ENCODE measurements at regions not wholly inside any gene's neighbourhood (a gene's known extent, or its start where the extent isn't known, plus 50 kb on each side); places are given as distances from the start of the nearest gene placed in this dataset.

- H3K9me3 Mint-ChIP-seq = no peaks in the 10 kb centered on the region
- H3K27me3 Mint-ChIP-seq (ENCODE audit: insufficient read depth) = no peaks in the 10 kb centered on the region; the same call in 1 of the 2 replicates
- no peak overlapping the region for H3K4me3 Mint-ChIP-seq
- no peak for TF ChIP-seq CTCF (IDR thresholded peaks at IDR 0.05)
- no peak for DNase-seq
- H3K27ac Mint-ChIP-seq = no peak overlapping the region
- no peaks in the 10 kb centered on the region for H3K36me3 Mint-ChIP-seq (ENCODE audit: low read depth)
- H3K4me1 Mint-ChIP-seq (ENCODE audit: low read depth) = no peaks in the 10 kb centered on the region
Observed at GRCh38 chr5:102554082-102554481, 55.3 kb upstream of the SLCO6A1 start.

GRCh38 chr5:102554728-102555127 lies 55.9 kb upstream of the SLCO6A1 start:
- TF ChIP-seq CTCF (IDR thresholded peaks at IDR 0.05) = no peak
- no peaks in the 10 kb centered on the region for H3K4me1 Mint-ChIP-seq (ENCODE audit: low read depth)
- no peak overlapping the region for H3K27ac Mint-ChIP-seq

GRCh38 chr5:102561894-102562760 lies 63.3 kb upstream of the SLCO6A1 start:
- no peaks in the 10 kb centered on the region; the same call in 1 of the 2 replicates for H3K27me3 Mint-ChIP-seq (ENCODE audit: insufficient read depth)
- H3K36me3 Mint-ChIP-seq (ENCODE audit: low read depth) = no peaks in the 10 kb centered on the region
- no peak overlapping the region for H3K27ac Mint-ChIP-seq
- TF ChIP-seq CTCF (IDR thresholded peaks at IDR 0.05) = peak; percentile 83
- H3K4me3 Mint-ChIP-seq = no peak overlapping the region
- DNase-seq = no peak
- H3K4me1 Mint-ChIP-seq (ENCODE audit: low read depth) = peaks cover 5% of the 10 kb centered on the region; the same call in 1 of the 2 replicates
- no peaks in the 10 kb centered on the region for H3K9me3 Mint-ChIP-seq

More at GRCh38 chr5:102554728-102555127, 55.9 kb upstream of the SLCO6A1 start:
- Mint-ChIP-seq H3K9me3 (no peaks in the 10 kb centered on the region), H3K27me3 (ENCODE audit: insufficient read depth) (no peaks in the 10 kb centered on the region; the same call in 1 of the 2 replicates), H3K36me3 (ENCODE audit: low read depth) (no peaks in the 10 kb centered on the region), H3K4me3 (no peak overlapping the region)
- no peak for DNase-seq

GRCh38 chr5:102570747-102571146 lies 71.9 kb upstream of the SLCO6A1 start:
- no peaks in the 10 kb centered on the region for H3K4me1 Mint-ChIP-seq (ENCODE audit: low read depth)
- no peak for TF ChIP-seq CTCF (IDR thresholded peaks at IDR 0.05)
- no peaks in the 10 kb centered on the region for H3K36me3 Mint-ChIP-seq (ENCODE audit: low read depth)
- no peaks in the 10 kb centered on the region for H3K9me3 Mint-ChIP-seq
- H3K27me3 Mint-ChIP-seq (ENCODE audit: insufficient read depth) = peaks cover 4% of the 10 kb centered on the region
- DNase-seq = no peak
- H3K4me3 Mint-ChIP-seq = no peak overlapping the region
- no peak overlapping the region for H3K27ac Mint-ChIP-seq

GRCh38 chr5:102578362-102578761 lies 79.6 kb upstream of the SLCO6A1 start:
- no peak for DNase-seq
- no peaks in the 10 kb centered on the region for H3K36me3 Mint-ChIP-seq (ENCODE audit: low read depth)
- H3K27me3 Mint-ChIP-seq (ENCODE audit: insufficient read depth) = peaks cover 2% of the 10 kb centered on the region; the same call in 1 of the 2 replicates
- H3K4me1 Mint-ChIP-seq (ENCODE audit: low read depth) = no peaks in the 10 kb centered on the region; the same call in 1 of the 2 replicates
- no peak for TF ChIP-seq CTCF (IDR thresholded peaks at IDR 0.05)
- no peak overlapping the region for H3K4me3 Mint-ChIP-seq
- no peaks in the 10 kb centered on the region for H3K9me3 Mint-ChIP-seq
- no peak overlapping the region for H3K27ac Mint-ChIP-seq
